HepG2 (cell line): ENCODE measurements at regions not wholly inside any gene's neighbourhood (a gene's known extent, or its start where the extent isn't known, plus 50 kb on each side); places are given as distances from the start of the nearest gene placed in this dataset.

ENCODE experiments used
- BHLHE40 ChIP-seq: IDR thresholded peaks from 2 replicates; pipeline ENCODE4 v1.6.1; 2011; ENCODE audit warnings: low read length, improper control_type of control experiment
- BORCS8-MEF2B ChIP-seq: sonication (generic); formaldehyde crosslinking; IDR thresholded peaks from 2 replicates; pipeline ENCODE4 v1.8.0; 2022; ENCODE audit warnings: mild to moderate bottlenecking, missing genetic modification reagents
- JUND ChIP-seq: sonication (generic); formaldehyde crosslinking; IDR thresholded peaks from 2 replicates; pipeline ENCODE4 v1.8.0; 2022; ENCODE audit warnings: mild to moderate bottlenecking, missing genetic modification reagents
- TF ChIP-seq, protein P1 (sequence below): sonication (generic); formaldehyde crosslinking; IDR thresholded peaks from 2 replicates; pipeline ENCODE4 v1.8.1; 2023; ENCODE audit warnings: mild to moderate bottlenecking, missing genetic modification reagents, borderline replicate concordance

DNA sequence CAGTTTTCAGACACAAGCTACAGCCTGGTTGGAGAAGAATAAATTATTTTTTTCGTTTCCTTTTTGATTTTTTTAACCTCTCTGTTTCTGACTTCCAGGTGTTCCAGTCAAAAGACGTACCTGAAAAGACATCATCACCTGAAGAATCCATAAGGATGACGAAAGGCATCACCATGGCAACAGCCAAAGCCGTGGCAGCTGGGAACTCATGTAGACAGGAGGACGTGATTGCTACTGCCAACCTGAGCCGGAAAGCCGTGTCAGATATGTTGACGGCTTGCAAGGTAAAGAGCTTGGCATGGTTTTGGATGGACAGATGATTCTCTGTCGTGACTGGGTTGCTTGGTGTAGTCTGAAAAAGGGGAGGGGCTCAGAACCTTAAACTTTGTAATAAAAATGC, 237.0 kb upstream of the TPM1 start:
- TF ChIP-seq BHLHE40: no peak
- no peak for TF ChIP-seq JUND (CRISPR knock-in tag)
- TF ChIP-seq BORCS8-MEF2B: no peak
- TF ChIP-seq, protein P1, sequence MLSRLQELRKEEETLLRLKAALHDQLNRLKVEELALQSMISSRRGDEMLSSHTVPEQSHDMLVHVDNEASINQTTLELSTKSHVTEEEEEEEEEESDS: no peak
